K562 (cell line): ENCODE measurements at regions not wholly inside any gene's neighbourhood (a gene's known extent, or its start where the extent isn't known, plus 50 kb on each side); places are given as distances from the start of the nearest gene placed in this dataset.

Experiments
- ATAC-seq: fragments of 200-7000 bp; cut with Tn5 transposase; 3 replicates; pipeline ENCODE4 v1.9.1; 2020; ENCODE audit warnings: moderate library complexity
- BruUV-seq: library from RNA; stranded (reverse); fragments of 400-500 nt; replicated peaks from 2 replicates; lab custom pipeline; 2021; lab: Mats Ljungman, UMichigan
- CTCF ChIA-PET: fragments of 300-600 bp; formaldehyde crosslinking; extraction: SDS; loops from one replicate; lab custom pipeline; 2021; ENCODE audit warnings: low intra/inter-chr PET ratio; lab: Yijun Ruan, JAX
- POLR2A ChIA-PET: fragments of 300-600, 350-650 bp; sonication (Branson Sonifier 250); formaldehyde crosslinking; extraction: SDS; loops from one replicate; lab custom pipeline; 2021; ENCODE audit warnings: antibody characterized with exemption, inconsistent platforms; lab: Yijun Ruan, JAX
- DNase-seq, 4 experiments: peaks; one replicate each; pipeline versions ENCODE4 v3.0.0 to v3.0.0-alpha.2; 2011 to 2018; ENCODE audit warnings: low spot score in 3 of 4, mixed read lengths in 3 of 4; ENCODE audit errors: extremely low read depth in 1 of 4
- FAIRE-seq: peaks from 2 replicates; lab custom pipeline; 2011; peaks lifted over from hg19 to GRCh38; lab: Jason Lieb, UNC
- H2AFZ ChIP-seq: 2 replicates; pipeline ENCODE4 v1.6.0; 2011; ENCODE audit warnings: low read depth, low read length, control low read depth, inconsistent platforms
- H3K27ac ChIP-seq: fragments of 200-600 bp; 3 replicates; pipeline ENCODE4 v1.8.0; 2011; ENCODE audit warnings: low read depth, mild to moderate bottlenecking, control low read depth, inconsistent platforms, low read length, moderate library complexity, mixed read lengths; ENCODE audit errors: extremely low read depth
- H3K27me3 ChIP-seq, 2 experiments: fragments of 300-600 bp in 1 of 2; 2 replicates in 1 of 2; 3 replicates in 1 of 2; pipeline versions ENCODE4 v1.6.0 to v1.8.0; 2011; ENCODE audit warnings: inconsistent platforms in 2 of 2, low read length in 2 of 2, mild to moderate bottlenecking in 1 of 2, mixed read lengths in 1 of 2, moderate library complexity in 1 of 2; ENCODE audit not compliant: control insufficient read depth in 2 of 2, insufficient read depth in 2 of 2
- H3K36me3 ChIP-seq: fragments of 300-600 bp; 3 replicates; pipeline ENCODE4 v1.8.0; 2011; ENCODE audit warnings: mild to moderate bottlenecking, low read length, inconsistent platforms; ENCODE audit not compliant: control insufficient read depth, insufficient read depth
- H3K4me1 ChIP-seq, 2 experiments: fragments of 200-600 bp in 1 of 2; replicated peaks in 1 of 2; 2 replicates in 1 of 2; 3 replicates in 1 of 2; pipeline versions ENCODE4 v1.5.1 to v1.8.0; 2011; ENCODE audit warnings: inconsistent platforms in 2 of 2, low read length in 2 of 2, mild to moderate bottlenecking in 1 of 2, mixed read lengths in 1 of 2, moderate library complexity in 1 of 2; ENCODE audit not compliant: control insufficient read depth in 2 of 2, insufficient read depth in 2 of 2
- H3K4me2 ChIP-seq: 2 replicates; pipeline ENCODE4 v1.6.1; 2011; ENCODE audit warnings: low read length, control low read depth, inconsistent platforms, mixed read lengths; ENCODE audit not compliant: insufficient read depth
- H3K4me3 ChIP-seq: fragments of 200-600 bp; sonication (generic), shearing (Covaris generic); 2 replicates; pipeline ENCODE4 v1.5.1; 2016; ENCODE audit warnings: control low read depth, inconsistent platforms
- H3K79me2 ChIP-seq: fragments of 200-600 bp; 3 replicates; pipeline ENCODE4 v1.8.0; 2011; ENCODE audit warnings: low read length, inconsistent platforms; ENCODE audit not compliant: control insufficient read depth, insufficient read depth
- H3K9ac ChIP-seq, 2 experiments: 2 replicates each; pipeline versions ENCODE4 v1.6.0 to v1.6.1; 2011; ENCODE audit warnings: low read depth in 2 of 2, low read length in 2 of 2, control low read depth in 1 of 2, inconsistent platforms in 1 of 2, mild to moderate bottlenecking in 1 of 2, mixed read lengths in 1 of 2; ENCODE audit not compliant: insufficient read depth in 1 of 2
- H3K9me1 ChIP-seq: one replicate; pipeline ENCODE4 v1.6.0; 2011; ENCODE audit warnings: inconsistent platforms, mild to moderate bottlenecking, low read length, moderate library complexity; ENCODE audit not compliant: control insufficient read depth, insufficient read depth
- H3K9me3 ChIP-seq: replicated peaks from 2 replicates; pipeline ENCODE4 v1.5.1; 2011; ENCODE audit warnings: low read depth, low read length, inconsistent platforms; ENCODE audit not compliant: control insufficient read depth, insufficient read depth
- H4K20me1 ChIP-seq: replicated peaks from 2 replicates; pipeline ENCODE4 v1.6.1; 2011; ENCODE audit warnings: low read length, inconsistent platforms, mixed read lengths; ENCODE audit not compliant: control insufficient read depth, insufficient read depth
- DPF2 ChIP-seq: fragments of 450-650 bp; IDR thresholded peaks from 2 replicates; pipeline ENCODE4 v1.6.1; 2016
- KLF13 ChIP-seq: fragments of 450-650 bp; IDR thresholded peaks from 2 replicates; pipeline ENCODE4 v1.6.1; 2016; ENCODE audit warnings: missing genetic modification characterization, low read depth, mild to moderate bottlenecking, missing compliant biosample characterization, moderate library complexity, borderline replicate concordance
- NCOR1 ChIP-seq: fragments of 450-650 bp; IDR thresholded peaks from 2 replicates; pipeline ENCODE4 v1.6.1; 2016; ENCODE audit warnings: mild to moderate bottlenecking, moderate library complexity
- PCBP1 ChIP-seq: fragments of 200-400 bp; formaldehyde crosslinking; IDR thresholded peaks from 2 replicates; pipeline ENCODE4 v1.6.1; 2018; ENCODE audit warnings: mild to moderate bottlenecking, low read depth, low read length; ENCODE audit not compliant: poor library complexity, severe bottlenecking
- PCBP2 ChIP-seq: fragments of 200-400 bp; formaldehyde crosslinking; IDR thresholded peaks from 2 replicates; pipeline ENCODE4 v1.6.1; 2018; ENCODE audit warnings: low read length, low read depth, mild to moderate bottlenecking, moderate library complexity; ENCODE audit not compliant: poor library complexity, severe bottlenecking
- ZBTB17 ChIP-seq: fragments of 450-650 bp; formaldehyde crosslinking; IDR thresholded peaks from 2 replicates; pipeline ENCODE4 v1.4.0; 2020; ENCODE audit warnings: mild to moderate bottlenecking
- ZNF134 ChIP-seq: fragments of 250-450 bp; sonication (Bioruptor Pico); conservative IDR thresholded peaks from 2 replicates; pipeline ENCODE4 v1.4.0; 2020
- WGBS: fragments of 100-300 bp; shearing (Covaris generic); methylation state at CpG from one replicate; pipeline ENCODE4 v1.1.6; 2016; ENCODE audit warnings: low coverage, mixed read lengths; ENCODE audit not compliant: insufficient coverage; ENCODE audit errors: missing lambda C conversion rate; 5-methylcytosine and 5-hydroxymethylcytosine counted together
- in situ Hi-C: fragments of 300-500 bp; cut with MboI; formaldehyde crosslinking; loops from 4 replicates; pipeline ENCODE4 v1.15.0; 2018; ENCODE audit warnings: inconsistent platforms, mixed read lengths
- intact Hi-C: fragments of 100-400 bp; cut with micrococcal nuclease; formaldehyde crosslinking; loops from 2 replicates; pipeline ENCODE4 v1.14.2; 2022
- TF ChIP-seq, protein P1 (sequence below): fragments of 250-450 bp; sonication (Bioruptor Pico); IDR thresholded peaks from 2 replicates; pipeline ENCODE4 v1.5.0; 2021; ENCODE audit warnings: mild to moderate bottlenecking, borderline replicate concordance
- TF ChIP-seq, protein P2 (sequence below): fragments of 250-450 bp; sonication (Bioruptor Pico); IDR thresholded peaks from 2 replicates; pipeline ENCODE4 v1.8.0; 2022; ENCODE audit warnings: inconsistent platforms

DNA sequence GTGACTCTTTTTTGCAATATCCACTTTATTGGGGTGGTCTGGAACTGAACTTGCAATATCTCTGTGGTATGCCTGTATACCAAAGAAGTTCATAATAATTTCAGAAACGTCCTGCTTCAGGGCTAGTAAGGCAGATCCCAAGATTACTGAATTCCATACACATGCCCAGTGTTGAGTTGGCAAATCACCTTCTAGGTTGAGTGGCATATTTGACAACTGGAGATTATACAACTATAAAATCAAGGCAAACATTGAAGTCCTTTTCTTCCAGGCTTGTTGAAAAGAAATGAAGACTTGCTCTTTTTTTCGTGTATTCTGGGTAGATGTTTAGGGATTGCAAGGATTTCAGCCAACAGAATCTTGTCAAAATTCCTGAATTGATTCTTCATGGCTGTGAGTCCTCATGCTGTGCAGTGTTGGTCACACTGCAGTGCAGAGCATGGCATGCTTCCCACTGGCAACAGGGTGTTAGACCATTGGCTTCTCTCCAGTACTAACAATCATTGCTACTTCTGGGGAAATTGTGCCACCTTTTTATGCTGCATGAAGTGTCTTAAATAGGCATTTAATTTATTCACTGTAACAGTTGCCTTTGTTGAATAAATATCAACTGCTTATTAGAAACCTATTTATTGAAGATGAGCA, 367.1 kb upstream of the ADGRL4 start (continued):
- TF ChIP-seq, protein P1, sequence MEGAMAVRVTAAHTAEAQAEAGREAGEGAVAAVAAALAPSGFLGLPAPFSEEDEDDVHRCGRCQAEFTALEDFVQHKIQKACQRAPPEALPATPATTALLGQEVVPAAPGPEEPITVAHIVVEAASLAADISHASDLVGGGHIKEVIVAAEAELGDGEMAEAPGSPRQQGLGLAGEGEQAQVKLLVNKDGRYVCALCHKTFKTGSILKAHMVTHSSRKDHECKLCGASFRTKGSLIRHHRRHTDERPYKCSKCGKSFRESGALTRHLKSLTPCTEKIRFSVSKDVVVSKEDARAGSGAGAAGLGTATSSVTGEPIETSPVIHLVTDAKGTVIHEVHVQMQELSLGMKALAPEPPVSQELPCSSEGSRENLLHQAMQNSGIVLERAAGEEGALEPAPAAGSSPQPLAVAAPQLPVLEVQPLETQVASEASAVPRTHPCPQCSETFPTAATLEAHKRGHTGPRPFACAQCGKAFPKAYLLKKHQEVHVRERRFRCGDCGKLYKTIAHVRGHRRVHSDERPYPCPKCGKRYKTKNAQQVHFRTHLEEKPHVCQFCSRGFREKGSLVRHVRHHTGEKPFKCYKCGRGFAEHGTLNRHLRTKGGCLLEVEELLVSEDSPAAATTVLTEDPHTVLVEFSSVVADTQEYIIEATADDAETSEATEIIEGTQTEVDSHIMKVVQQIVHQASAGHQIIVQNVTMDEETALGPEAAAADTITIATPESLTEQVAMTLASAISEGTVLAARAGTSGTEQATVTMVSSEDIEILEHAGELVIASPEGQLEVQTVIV (CRISPR knock-in tag): no peak
- TF ChIP-seq DPF2: no peak
- TF ChIP-seq KLF13 (tag): no peak
- TF ChIP-seq, all 486 proteins: peak for 0

DNA sequence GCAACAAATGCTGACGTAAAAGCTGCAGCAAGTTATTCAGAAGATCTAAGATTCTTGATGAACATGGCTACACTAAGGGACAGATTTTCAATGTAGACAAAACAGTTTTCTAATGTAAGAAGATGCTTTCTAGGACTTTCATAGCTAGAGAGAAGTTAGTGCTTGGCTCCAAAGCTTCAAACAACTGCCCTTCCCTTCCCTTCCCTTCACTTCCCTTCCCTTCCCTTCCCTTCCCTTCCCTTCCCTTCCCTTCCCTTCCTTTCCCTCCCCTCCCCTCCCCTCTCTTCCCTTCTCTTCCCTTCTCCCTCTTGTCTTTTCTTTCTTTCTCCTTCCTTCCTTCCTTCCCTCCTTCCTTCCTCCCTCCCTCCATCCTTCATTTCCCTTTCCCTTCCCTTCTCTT, 365.3 kb upstream of the ADGRL4 start:
- H4K20me1 ChIP-seq: no peaks in the 10 kb centered on the region
- WGBS: 0% methylated on average over 1 of the region's 1 CpG
- no peak overlapping the region for H3K9ac ChIP-seq
- DNase-seq: no peak
- no peak overlapping the region for H3K4me2 ChIP-seq
- no peak for FAIRE-seq
- in situ Hi-C loops: no loop called here
- BruUV-seq: no TSS peak
- no peaks in the 10 kb centered on the region for H3K79me2 ChIP-seq
- H3K4me3 ChIP-seq: no peak overlapping the region
- no peak overlapping the region for H2AFZ ChIP-seq
- no peaks in the 10 kb centered on the region for H3K9me1 ChIP-seq
- H3K36me3 ChIP-seq: no peaks in the 10 kb centered on the region
- CTCF ChIA-PET: no interaction called here
- POLR2A ChIA-PET: no interaction called here
- peak; percentile 60 for TF ChIP-seq PCBP2
- no peak for TF ChIP-seq ZNF134
- no peak for TF ChIP-seq NCOR1
- TF ChIP-seq, protein P2, sequence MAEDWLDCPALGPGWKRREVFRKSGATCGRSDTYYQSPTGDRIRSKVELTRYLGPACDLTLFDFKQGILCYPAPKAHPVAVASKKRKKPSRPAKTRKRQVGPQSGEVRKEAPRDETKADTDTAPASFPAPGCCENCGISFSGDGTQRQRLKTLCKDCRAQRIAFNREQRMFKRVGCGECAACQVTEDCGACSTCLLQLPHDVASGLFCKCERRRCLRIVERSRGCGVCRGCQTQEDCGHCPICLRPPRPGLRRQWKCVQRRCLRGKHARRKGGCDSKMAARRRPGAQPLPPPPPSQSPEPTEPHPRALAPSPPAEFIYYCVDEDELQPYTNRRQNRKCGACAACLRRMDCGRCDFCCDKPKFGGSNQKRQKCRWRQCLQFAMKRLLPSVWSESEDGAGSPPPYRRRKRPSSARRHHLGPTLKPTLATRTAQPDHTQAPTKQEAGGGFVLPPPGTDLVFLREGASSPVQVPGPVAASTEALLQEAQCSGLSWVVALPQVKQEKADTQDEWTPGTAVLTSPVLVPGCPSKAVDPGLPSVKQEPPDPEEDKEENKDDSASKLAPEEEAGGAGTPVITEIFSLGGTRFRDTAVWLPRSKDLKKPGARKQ (CRISPR knock-in tag): no peak
- TF ChIP-seq PCBP1: peak; percentile 62
- no peak for TF ChIP-seq ZBTB17
- H3K9me3 ChIP-seq: no peaks in the 10 kb centered on the region
- no peaks in the 10 kb centered on the region for H3K27me3 ChIP-seq
- no peak overlapping the region for H3K27ac ChIP-seq
- no peak for ATAC-seq
- H3K4me1 ChIP-seq: no peaks in the 10 kb centered on the region
- intact Hi-C loops: no loop called here
